NT2/D1 (cell line): ENCODE measurements at regions not wholly inside any gene's neighbourhood (a gene's known extent, or its start where the extent isn't known, plus 50 kb on each side); places are given as distances from the start of the nearest gene placed in this dataset.

ENCODE experiments used
- DNase-seq: peaks from one replicate; pipeline ENCODE4 v3.0.0-alpha.2; 2011; ENCODE audit warnings: low read depth, low spot score
- H3K27me3 ChIP-seq: 2 replicates; pipeline ENCODE4 v1.6.0; 2011; ENCODE audit warnings: mild to moderate bottlenecking; ENCODE audit not compliant: insufficient read length, insufficient read depth
- H3K36me3 ChIP-seq: 2 replicates; pipeline ENCODE4 v1.6.1; 2011; ENCODE audit warnings: mild to moderate bottlenecking, low read length, mixed read lengths; ENCODE audit not compliant: insufficient read depth, insufficient read length
- H3K4me1 ChIP-seq: 2 replicates; pipeline ENCODE4 v1.5.1; 2011; ENCODE audit not compliant: insufficient read depth, insufficient read length
- H3K4me3 ChIP-seq: 2 replicates; pipeline ENCODE4 v1.5.1; 2011; ENCODE audit warnings: low read depth; ENCODE audit not compliant: insufficient read length
- H3K9ac ChIP-seq: 2 replicates; pipeline ENCODE4 v1.6.0; 2011; ENCODE audit warnings: low read depth; ENCODE audit not compliant: insufficient read length
- H3K9me3 ChIP-seq: 2 replicates; pipeline ENCODE4 v1.5.1; 2011; ENCODE audit warnings: mild to moderate bottlenecking, low read length; ENCODE audit not compliant: insufficient read depth
- SUZ12 ChIP-seq: IDR thresholded peaks from 2 replicates; pipeline ENCODE4 v1.6.1; 2011; ENCODE audit not compliant: insufficient read length, insufficient read depth; ENCODE audit errors: extremely low read depth
- YY1 ChIP-seq: IDR thresholded peaks from 2 replicates; pipeline ENCODE4 v1.6.1; 2011; ENCODE audit not compliant: insufficient read length, insufficient read depth
- ZNF274 ChIP-seq: IDR thresholded peaks from 2 replicates; pipeline ENCODE4 v1.6.1; 2011; ENCODE audit warnings: mild to moderate bottlenecking, low read depth, low read length

GRCh38 chr10:89115876-89116627 lies 91.1 kb downstream of the CH25H start:
- no peaks in the 10 kb centered on the region for H3K27me3 ChIP-seq
- no peak overlapping the region for H3K9ac ChIP-seq
- no peaks in the 10 kb centered on the region for H3K4me1 ChIP-seq
- no peak overlapping the region for H3K4me3 ChIP-seq
- no peaks in the 10 kb centered on the region for H3K9me3 ChIP-seq
- TF ChIP-seq SUZ12 (no peak), YY1 (no peak), ZNF274 (no peak)
- no peak for DNase-seq
- no peaks in the 10 kb centered on the region for H3K36me3 ChIP-seq

GRCh38 chr10:89114846-89115625 lies 92.1 kb downstream of the CH25H start:
- DNase-seq = no peak
- no peak for TF ChIP-seq YY1
- no peak for TF ChIP-seq SUZ12
- TF ChIP-seq ZNF274 = no peak
- Histone ChIP-seq H3K4me3 (no peak overlapping the region), H3K36me3 (no peaks in the 10 kb centered on the region), H3K27me3 (no peaks in the 10 kb centered on the region), H3K4me1 (no peaks in the 10 kb centered on the region), H3K9me3 (no peaks in the 10 kb centered on the region), H3K9ac (no peak overlapping the region)

GRCh38 chr10:89102735-89103134 lies 104.4 kb downstream of the CH25H start:
- TF ChIP-seq SUZ12 (no peak), YY1 (no peak), ZNF274 (no peak)
- Histone ChIP-seq H3K4me3 (no peak overlapping the region), H3K4me1 (no peaks in the 10 kb centered on the region), H3K9ac (no peak overlapping the region), H3K9me3 (no peaks in the 10 kb centered on the region), H3K27me3 (no peaks in the 10 kb centered on the region), H3K36me3 (no peaks in the 10 kb centered on the region)
- DNase-seq = no peak

- TF ChIP-seq ZNF274 (no peak), YY1 (no peak), SUZ12 (no peak)
- Histone ChIP-seq H3K4me1 (no peaks in the 10 kb centered on the region), H3K9ac (no peak overlapping the region), H3K9me3 (no peaks in the 10 kb centered on the region), H3K27me3 (no peaks in the 10 kb centered on the region), H3K4me3 (no peak overlapping the region), H3K36me3 (no peaks in the 10 kb centered on the region)
- no peak for DNase-seq
Observed at GRCh38 chr10:89101943-89102342, 105.2 kb downstream of the CH25H start.

GRCh38 chr10:89100680-89101079 lies 106.4 kb downstream of the CH25H start:
- no peak overlapping the region for H3K9ac ChIP-seq
- H3K9me3 ChIP-seq = no peaks in the 10 kb centered on the region
- H3K36me3 ChIP-seq = no peaks in the 10 kb centered on the region
- DNase-seq = no peak
- no peaks in the 10 kb centered on the region for H3K4me1 ChIP-seq
- H3K4me3 ChIP-seq = no peak overlapping the region
- TF ChIP-seq ZNF274 (no peak), SUZ12 (no peak), YY1 (no peak)
- no peaks in the 10 kb centered on the region for H3K27me3 ChIP-seq

GRCh38 chr10:89097226-89097625 lies 106.6 kb downstream of the FAS start:
- Histone ChIP-seq H3K27me3 (no peaks in the 10 kb centered on the region), H3K4me3 (no peak overlapping the region), H3K4me1 (no peaks in the 10 kb centered on the region), H3K36me3 (no peaks in the 10 kb centered on the region), H3K9me3 (no peaks in the 10 kb centered on the region), H3K9ac (no peak overlapping the region)
- no peak for DNase-seq
- TF ChIP-seq SUZ12 = no peak
- no peak for TF ChIP-seq ZNF274
- TF ChIP-seq YY1 = no peak

- no peak overlapping the region for H3K9ac ChIP-seq
- H3K4me1 ChIP-seq = no peaks in the 10 kb centered on the region
- H3K36me3 ChIP-seq = no peaks in the 10 kb centered on the region
- no peaks in the 10 kb centered on the region for H3K27me3 ChIP-seq
- TF ChIP-seq SUZ12 (no peak), YY1 (no peak), ZNF274 (no peak)
- H3K9me3 ChIP-seq = no peaks in the 10 kb centered on the region
- no peak overlapping the region for H3K4me3 ChIP-seq
- no peak for DNase-seq
Observed at GRCh38 chr10:89095701-89096391, 105.2 kb downstream of the FAS start.
